H4 (cell line): ENCODE measurements at regions not wholly inside any gene's neighbourhood (a gene's known extent, or its start where the extent isn't known, plus 50 kb on each side); places are given as distances from the start of the nearest gene placed in this dataset.
"Not testable (repeated sequence)": the region's sequence is repeated elsewhere in the genome, so short reads cannot be mapped to it uniquely, and the experiment has no call there.

Experiments
- DNase-seq: peaks from one replicate; pipeline ENCODE4 v3.0.0-alpha.2; 2015; ENCODE audit warnings: low spot score

DNA sequence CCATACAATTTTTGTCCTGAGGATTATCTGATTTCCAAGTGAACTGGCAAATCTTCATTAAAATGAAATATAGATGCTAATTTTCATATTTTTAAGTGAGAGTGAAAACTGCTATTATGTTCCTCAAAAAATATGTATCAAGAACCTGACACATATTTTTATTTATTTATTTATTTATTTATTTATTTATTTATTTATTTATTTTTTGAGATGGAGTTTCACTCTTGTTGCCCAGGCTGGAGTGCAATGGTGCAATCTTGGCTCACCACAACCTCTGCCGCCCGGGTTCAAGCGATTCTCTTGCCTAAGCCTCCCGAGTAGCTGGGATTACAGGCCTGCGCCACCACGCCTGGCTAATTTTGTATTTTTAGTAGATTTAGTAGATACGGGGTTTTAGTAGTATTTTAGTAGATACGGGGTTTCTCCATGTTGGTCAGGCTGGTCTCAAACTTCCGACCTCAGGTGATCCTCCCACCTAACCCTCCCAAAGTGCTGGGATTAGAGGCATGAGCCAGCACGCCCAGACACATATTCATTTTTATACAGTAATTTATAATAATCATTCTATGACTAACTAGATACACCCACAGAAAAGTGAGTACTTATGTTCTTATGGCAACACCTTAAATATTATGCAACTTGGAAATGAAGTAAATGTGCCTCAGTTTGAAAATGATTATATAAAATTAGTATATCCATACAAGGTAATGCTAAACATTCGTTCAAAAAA, 248.3 kb downstream of the CDH7 start:
- DNase-seq: not testable (repeated sequence)

DNA sequence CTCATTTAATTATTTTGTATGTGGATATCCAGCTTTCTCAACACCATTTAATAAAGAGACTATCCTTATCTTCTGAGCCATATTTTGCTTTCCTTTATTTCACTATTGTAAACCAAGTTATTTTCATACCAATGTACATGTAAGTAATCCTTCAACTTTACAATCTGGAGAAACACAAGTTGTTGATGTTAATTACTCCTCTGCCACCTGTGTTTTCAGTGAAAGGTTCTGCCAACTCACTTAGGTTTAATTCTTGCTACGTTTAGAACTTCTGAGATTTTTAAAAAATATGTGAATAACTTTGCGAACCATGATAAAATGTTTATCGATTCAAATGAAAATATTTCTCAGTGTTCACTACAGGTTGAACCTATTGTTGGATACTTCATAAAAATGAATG, 244.4 kb downstream of the CDH7 start:
- DNase-seq: no peak

DNA sequence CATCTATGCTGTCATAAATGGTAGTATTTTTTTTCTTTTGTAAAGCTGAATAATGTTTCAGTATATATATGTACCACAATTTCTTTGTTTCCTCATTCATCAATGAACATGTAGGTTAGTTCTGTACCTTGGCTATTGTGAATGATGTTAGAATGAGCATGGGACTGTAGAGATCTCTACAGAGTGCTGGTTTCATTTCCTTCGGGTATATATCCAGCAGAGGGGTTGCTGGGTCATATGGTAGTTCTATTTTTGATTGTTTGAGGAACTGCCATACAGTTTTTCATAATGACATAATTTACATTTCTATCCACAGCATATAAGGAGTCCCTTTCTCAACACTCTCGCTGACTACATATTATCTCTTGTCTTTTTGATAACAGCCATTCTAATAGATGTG, 243.5 kb downstream of the CDH7 start:
- DNase-seq: no peak

DNA sequence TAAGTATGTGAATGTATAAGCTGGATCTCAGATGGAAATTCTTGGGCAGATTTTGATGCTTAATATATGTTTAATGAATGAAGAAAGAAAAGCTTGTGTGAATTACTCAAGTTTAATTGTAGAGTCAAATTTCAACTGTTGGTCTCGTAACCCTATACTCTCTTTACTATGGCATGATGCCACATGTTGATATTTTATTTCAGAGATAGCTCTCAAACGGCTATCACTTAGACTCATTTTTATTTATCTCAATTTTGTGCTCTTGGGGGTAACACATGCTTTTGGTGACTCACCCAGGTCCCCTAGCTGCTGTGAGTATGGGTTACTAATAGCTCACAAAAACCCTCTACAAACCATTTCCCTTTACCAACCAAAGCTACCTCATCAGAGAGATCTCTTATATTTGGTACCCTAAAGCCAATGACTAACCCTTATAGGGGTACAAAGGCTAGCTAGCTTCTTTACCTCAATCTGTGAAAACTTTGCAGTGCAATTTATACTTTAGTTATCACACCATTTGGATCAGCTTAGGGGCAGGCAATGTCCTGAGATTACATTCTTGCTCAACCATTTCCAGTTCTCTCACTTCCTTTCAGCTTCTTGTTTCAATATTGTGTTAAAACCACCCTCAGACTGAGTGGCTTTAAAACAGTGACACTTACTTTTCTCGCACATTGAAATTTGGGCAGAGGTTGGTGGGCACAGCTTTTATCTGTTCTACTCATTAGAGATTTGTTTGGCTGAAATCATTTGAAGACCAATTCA, 240.3 kb downstream of the CDH7 start:
- DNase-seq: no peak

DNA sequence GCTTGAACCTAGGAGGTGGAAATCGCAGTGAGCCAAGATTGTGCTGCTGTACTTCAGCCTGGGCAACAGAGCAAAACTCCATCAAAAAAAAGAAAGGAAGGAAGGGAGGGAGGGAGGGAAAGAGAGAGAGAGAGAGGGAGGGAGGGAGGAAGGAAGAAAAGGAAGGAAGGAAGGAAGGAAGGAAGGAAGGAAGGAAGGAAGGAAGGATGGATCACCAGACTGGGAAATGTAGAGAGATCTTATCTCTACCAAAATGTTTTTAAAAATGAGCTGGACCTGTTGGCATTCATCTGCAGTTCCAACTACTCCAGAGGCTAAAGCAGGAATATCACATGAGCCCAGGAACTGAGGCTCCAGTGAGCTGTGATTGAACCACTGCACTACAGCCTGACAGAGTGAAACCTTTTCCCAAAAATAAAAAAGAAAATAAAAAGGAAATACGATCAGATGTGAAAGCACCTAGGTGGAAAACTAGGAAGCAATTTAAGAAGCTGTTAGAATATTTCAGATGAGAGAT, 239.4 kb downstream of the CDH7 start:
- DNase-seq: no peak

DNA sequence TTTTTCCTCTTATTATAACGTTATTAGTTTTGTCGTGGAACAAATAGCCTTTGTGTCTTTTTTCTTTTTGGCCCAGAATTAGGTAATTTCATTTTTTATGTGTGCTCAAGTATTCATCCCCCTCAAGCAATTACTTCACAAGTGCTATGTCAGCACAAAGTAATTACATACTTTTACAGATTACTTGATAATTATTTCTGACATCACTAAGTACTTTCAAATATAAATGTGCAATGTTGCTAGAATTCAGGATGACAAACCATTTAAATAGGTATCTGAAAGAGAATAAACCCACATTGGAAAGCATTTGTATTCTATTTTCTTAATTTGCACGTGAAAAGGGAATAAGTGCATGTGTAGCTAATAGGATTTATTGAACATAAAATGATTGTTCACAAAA, 238.2 kb downstream of the CDH7 start:
- DNase-seq: no peak

DNA sequence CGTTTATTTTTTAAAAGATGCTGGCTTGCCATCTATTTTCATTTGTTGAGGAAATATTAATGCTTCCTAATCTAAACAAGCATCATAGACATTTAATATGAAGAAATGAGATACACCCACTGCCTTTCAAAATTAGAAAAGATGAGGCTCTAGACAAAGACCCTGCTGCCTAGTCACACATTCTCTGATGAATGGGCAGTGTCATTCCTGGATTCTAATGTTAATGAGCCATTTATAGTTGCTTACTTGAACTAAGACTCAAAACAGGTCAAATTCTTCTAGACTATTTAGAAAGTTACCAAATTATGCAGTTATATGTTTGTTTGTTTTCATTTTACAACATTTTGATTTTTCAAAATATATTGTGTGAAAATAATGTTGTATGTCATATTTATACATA, 237.6 kb downstream of the CDH7 start:
- no peak for DNase-seq

DNA sequence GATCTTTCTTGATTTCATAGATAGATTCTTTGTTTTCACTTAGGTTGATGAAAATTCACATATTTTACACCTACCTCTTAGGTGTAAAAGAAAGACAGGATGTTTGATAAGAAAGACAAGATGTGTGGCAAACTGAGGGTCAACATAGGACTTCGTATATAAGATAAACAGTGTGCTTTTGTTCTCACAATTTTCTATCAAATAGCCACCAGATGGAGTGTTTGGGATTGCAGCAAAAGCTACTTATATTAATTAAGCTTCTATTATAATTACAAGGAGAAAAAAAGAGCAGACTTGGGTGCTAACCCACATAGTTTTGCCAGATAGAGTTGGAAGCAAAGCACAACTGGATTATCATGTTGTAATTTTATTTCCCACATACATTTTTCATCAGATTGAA, 232.9 kb downstream of the CDH7 start:
- DNase-seq: no peak

DNA sequence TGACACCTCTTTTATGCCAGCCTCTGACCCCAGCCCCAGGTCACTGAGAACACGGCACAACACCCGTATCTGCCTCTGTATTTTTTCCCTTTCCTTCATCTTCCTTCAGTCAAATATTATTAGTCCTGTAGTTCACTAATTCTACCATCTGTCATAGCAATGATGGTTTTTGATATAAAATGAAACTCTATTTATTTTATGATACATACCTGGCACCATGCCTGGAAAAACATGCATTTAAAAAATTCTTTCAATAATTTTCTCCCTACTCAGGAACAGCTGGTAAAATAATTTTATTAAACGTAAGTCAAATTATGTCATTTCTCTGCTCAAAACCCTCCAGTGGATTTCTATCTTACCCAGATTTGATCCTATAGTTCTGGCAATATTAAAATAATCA, 224.7 kb downstream of the CDH7 start:
- DNase-seq: no peak

DNA sequence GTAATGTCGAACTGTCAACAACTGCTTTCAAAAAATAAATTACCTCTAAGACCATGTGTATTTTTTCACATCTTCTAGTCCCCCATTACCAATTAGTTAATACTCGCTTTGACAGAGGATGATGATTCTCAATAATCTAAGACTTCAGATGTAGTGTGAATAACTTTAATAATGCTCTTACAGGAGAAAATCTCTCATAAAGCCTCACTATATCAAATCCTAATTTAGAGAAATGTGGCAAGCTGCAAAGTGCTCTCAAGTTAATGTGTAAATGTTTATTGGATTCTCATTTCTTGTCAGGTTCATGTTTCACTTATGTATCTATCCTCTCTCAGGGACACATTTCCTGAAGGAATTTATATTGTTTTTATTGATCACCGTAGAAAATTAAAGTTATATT, 223.9 kb downstream of the CDH7 start:
- no peak for DNase-seq

DNA sequence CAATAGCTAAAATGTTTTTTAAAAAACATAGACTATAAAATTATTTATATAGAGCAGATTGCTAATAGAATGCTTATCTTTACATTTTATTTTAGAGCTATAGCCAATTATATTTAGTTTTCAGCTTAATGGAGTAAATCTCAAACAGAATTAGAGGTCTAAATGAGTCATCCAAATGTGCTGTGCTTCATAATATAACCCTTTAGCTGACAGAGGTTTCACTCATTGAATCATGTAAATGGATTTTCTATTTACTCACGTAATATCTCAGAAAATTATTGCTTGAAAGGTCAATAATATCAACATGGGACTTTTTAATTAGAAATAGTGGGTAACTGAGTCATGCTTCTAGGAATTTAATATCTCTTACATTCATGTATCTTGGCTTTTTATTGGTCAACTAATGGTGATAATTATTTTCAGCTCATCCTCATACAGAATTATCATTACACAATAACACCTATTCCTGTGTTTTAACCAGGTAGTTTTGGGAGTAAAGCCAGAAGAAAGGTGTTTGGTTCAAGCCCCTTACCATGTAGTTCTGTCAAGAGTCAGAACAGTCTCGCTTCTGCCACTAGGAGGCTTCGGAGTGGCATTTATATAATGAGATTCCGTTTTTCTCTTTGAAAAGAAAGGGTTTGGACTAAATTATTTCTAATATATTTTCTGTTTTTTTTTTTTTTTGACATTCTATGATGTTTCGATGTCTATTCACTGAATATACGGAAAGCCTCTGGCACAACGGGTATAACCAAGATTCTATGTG, 217.6 kb downstream of the CDH7 start:
- DNase-seq: no peak

DNA sequence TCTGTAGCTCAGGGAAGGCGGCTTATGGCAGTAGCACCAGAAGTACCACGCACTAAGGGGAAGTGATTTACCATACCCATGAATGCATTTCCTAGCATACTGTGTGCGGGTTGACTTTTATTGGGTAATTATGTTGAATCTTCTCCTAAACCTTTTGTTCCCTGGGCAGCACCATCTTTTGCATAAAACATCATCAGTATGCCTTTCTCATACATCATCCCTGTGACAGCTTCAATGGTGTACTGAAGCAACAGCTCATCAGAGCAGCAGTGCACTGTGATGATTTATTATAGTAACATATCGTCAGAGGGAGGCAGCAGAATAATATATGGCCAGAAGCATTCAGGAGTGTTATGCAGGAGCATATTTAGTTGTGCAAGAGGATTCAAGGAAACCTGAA, 204.9 kb downstream of the CDH7 start:
- DNase-seq: no peak

DNA sequence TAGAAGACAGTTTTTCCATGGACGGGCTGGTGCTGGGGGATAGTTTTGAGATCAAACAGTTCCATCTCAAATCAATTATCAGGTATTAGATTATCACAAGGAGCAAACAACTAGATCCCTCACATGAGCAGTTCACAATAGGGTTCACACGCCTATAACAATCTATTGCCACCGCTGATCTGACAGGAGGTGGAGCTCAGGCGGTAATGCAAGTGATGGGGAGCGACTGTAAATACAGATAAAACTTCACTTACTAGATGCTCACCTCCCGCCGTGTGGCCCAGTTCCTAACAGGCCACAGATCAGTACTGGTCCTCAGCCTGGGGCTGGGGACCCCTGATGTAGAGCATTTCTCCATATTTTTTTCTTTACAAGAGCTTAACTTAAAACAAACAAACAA, 203.6 kb downstream of the CDH7 start:
- no peak for DNase-seq

DNA sequence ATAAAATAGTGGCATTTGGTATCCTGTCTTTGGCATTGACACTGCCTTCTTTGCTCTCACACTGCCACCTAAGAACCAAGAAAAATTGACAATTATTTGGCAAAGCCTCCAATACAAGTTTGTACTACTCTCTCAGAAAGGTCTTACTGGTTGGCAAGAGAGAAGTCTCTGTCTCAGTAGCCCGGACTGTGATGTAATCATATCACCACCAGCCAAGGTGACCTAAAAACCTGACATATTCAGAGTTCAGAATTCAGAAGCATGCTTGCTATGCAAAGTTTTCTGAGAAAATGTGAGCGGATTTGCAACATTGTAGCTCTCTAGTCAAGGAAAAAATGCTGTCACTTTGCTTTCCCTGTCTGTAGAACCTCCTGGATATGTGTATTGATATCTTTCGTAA, 196.0 kb downstream of the CDH7 start:
- DNase-seq: no peak

DNA sequence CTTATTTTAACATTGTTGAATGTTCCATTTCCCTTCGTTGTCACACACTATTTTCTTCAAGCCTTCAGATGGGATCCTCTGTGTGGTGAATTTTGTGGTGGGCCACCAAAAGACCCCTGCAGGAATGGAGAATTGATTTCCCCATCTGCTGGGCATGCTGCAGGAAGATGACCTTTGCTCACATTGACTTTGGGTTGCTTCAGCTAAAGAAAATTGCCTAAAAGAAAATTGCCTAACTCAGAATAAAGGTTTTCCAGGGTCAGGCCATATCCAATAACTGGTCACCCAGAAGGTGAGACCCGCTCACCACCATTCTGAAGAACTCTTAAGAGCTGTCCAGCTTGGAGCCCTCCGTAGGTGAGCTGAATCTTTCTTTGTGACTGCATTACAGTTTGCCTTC, 192.5 kb downstream of the CDH7 start:
- DNase-seq: no peak

DNA sequence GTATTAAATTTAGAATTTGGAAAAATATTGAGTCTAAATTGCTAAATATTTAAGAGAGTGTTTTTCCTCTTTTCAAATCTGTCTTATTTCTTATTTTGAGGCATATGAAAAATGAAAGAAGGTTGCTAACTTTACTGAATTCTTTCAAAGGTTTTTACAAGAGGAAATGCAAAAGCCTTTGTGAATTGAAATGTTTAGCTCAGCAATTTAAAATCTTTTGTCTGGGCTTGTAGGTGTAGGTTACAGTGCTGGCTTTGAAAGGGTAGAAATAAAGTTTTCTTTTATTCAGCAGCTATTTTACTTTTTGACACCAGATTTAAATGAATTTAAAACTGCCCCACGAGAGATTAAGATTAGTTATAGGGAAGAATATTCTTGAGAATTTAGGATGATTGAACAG, 192.0 kb downstream of the CDH7 start:
- no peak for DNase-seq

DNA sequence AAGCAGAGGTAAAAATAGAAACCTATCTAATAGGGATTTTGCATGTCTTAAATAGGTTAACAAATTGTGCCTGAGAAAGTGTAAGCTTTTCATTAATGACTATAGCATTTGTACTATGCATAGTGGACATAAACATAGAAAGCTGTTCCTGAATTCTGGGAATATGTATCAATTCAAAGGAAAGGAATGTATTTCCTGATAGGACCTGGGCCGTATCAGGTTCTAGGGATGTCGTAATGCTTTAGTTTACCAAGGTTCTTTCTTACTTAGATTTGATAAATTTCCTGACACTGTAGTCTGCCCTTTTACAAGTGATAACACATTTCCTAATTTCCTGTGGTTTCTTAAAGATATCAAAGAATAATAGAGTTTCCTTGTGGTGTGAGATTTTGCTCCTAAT, 191.3 kb downstream of the CDH7 start:
- no peak for DNase-seq

DNA sequence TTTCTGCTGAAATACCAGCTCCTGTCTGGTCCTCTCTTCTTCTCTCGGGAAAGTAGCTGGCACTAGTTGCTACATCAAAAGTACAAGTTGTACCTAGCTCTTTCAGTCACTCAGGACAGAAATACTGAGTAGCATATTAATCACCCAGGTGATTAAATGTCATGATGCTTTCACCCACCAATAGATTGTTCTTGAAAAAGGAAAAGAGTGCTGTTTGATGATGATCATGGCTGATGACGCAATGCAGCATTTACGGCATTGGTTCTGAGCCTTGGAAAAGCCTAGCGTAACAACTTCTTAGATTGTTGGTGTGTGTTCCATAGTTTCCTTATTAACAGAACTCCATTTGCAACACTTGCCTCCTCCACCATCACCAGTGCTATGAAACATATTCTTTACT, 190.7 kb downstream of the CDH7 start:
- no peak for DNase-seq
